ENCODE measurements at regions not wholly inside any gene's neighbourhood (a gene's known extent, or its start where the extent isn't known, plus 50 kb on each side); places are given as distances from the start of the nearest gene placed in this dataset.
"Not testable (repeated sequence)": the region's sequence is repeated elsewhere in the genome, so short reads cannot be mapped to it uniquely, and the experiment has no call there.

- Mint-ChIP-seq H3K27ac (no peak overlapping the region), H3K4me1 (no peaks in the 10 kb centered on the region), H3K36me3 (no peaks in the 10 kb centered on the region), H3K4me3 (no peak overlapping the region), H3K27me3 (peaks cover 27% of the 10 kb centered on the region), H3K9me3 (no peaks in the 10 kb centered on the region)
- DNase-seq: no peak
These were observed 97.7 kb upstream of the FAM204A start for GRCh38 chr10:118439824-118440223.

GRCh38 chr10:118436742-118437141, 94.6 kb upstream of the FAM204A start:
- Mint-ChIP-seq H3K27me3 (peaks cover 23% of the 10 kb centered on the region), H3K9me3 (no peaks in the 10 kb centered on the region), H3K27ac (no peak overlapping the region), H3K4me3 (no peak overlapping the region), H3K4me1 (no peaks in the 10 kb centered on the region), H3K36me3 (no peaks in the 10 kb centered on the region)
- no peak for DNase-seq

GRCh38 chr10:118430190-118430589, 88.1 kb upstream of the FAM204A start:
- Mint-ChIP-seq H3K27ac (no peak overlapping the region), H3K9me3 (no peaks in the 10 kb centered on the region), H3K4me3 (no peak overlapping the region), H3K4me1 (no peaks in the 10 kb centered on the region), H3K36me3 (no peaks in the 10 kb centered on the region), H3K27me3 (peaks cover 16% of the 10 kb centered on the region)
- DNase-seq: no peak

- Mint-ChIP-seq H3K27ac (no peak overlapping the region), H3K27me3 (peaks cover 22% of the 10 kb centered on the region), H3K4me3 (no peak overlapping the region), H3K36me3 (no peaks in the 10 kb centered on the region), H3K9me3 (no peaks in the 10 kb centered on the region), H3K4me1 (peaks cover 2% of the 10 kb centered on the region)
- DNase-seq: peak; percentile 72
These were observed 81.8 kb upstream of the FAM204A start for GRCh38 chr10:118423800-118424442.

GRCh38 chr10:118422241-118422640, 80.1 kb upstream of the FAM204A start:
- H3K27ac Mint-ChIP-seq: no peak overlapping the region
- no peaks in the 10 kb centered on the region for H3K9me3 Mint-ChIP-seq
- peaks cover 23% of the 10 kb centered on the region for H3K27me3 Mint-ChIP-seq
- H3K4me3 Mint-ChIP-seq: no peak overlapping the region
- no peaks in the 10 kb centered on the region for H3K36me3 Mint-ChIP-seq
- DNase-seq: no peak
- H3K4me1 Mint-ChIP-seq: peaks cover 2% of the 10 kb centered on the region

- H3K4me3 Mint-ChIP-seq, H3K27ac Mint-ChIP-seq, DNase-seq, H3K36me3 Mint-ChIP-seq, H3K4me1 Mint-ChIP-seq, H3K9me3 Mint-ChIP-seq: not testable (repeated sequence)
- peaks cover 18% of the 10 kb centered on the region for H3K27me3 Mint-ChIP-seq
These were observed 77.9 kb upstream of the FAM204A start for GRCh38 chr10:118420049-118420448.

GRCh38 chr10:118412932-118413331, 70.8 kb upstream of the FAM204A start:
- H3K27ac Mint-ChIP-seq: no peak overlapping the region
- H3K36me3 Mint-ChIP-seq: no peaks in the 10 kb centered on the region
- no peak for DNase-seq
- H3K27me3 Mint-ChIP-seq: peaks cover 17% of the 10 kb centered on the region
- no peaks in the 10 kb centered on the region for H3K4me1 Mint-ChIP-seq
- H3K9me3 Mint-ChIP-seq: no peaks in the 10 kb centered on the region
- H3K4me3 Mint-ChIP-seq: no peak overlapping the region

DNA sequence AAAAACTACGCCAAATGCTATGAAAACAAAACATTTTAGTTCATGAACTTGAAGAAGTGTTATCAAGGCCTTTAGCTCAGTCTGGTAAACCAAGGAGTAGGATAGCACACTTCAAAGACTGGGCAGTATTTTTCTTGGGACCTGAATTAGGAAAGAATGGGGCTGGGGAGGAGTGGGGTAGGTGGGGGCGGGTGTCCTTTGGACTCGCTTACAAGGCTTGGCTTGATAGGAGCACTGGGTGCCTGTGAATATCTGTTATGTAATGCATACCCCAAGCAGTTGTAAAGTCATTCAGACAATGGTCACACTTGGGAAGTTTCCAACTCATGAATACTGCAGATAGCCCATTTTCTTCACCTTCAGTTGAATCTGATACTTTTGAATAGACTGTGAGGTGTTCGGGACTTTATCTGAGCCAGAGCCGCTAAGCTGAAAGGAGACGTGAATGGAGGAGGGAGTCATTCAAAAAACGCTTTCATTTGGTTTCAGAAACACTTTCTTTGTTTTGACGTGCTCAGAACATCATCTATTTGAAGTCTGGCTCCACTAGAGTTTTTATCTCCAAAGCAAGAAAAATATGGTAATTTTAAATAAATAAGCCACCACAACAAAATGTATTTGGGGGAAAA, 70.1 kb upstream of the FAM204A start:
- no peak for DNase-seq
- no peaks in the 10 kb centered on the region for H3K36me3 Mint-ChIP-seq
- H3K4me3 Mint-ChIP-seq: no peak overlapping the region
- no peak overlapping the region for H3K27ac Mint-ChIP-seq
- peaks cover 22% of the 10 kb centered on the region for H3K27me3 Mint-ChIP-seq
- no peaks in the 10 kb centered on the region for H3K4me1 Mint-ChIP-seq
- H3K9me3 Mint-ChIP-seq: no peaks in the 10 kb centered on the region

GRCh38 chr10:118409295-118409694, 67.2 kb upstream of the FAM204A start:
- H3K36me3 Mint-ChIP-seq: no peaks in the 10 kb centered on the region
- DNase-seq: no peak
- no peak overlapping the region for H3K4me3 Mint-ChIP-seq
- H3K27me3 Mint-ChIP-seq: peaks cover 19% of the 10 kb centered on the region
- no peaks in the 10 kb centered on the region for H3K9me3 Mint-ChIP-seq
- no peak overlapping the region for H3K27ac Mint-ChIP-seq
- H3K4me1 Mint-ChIP-seq: peaks cover 3% of the 10 kb centered on the region

- H3K4me3 Mint-ChIP-seq: no peak overlapping the region
- H3K9me3 Mint-ChIP-seq: no peaks in the 10 kb centered on the region
- H3K27me3 Mint-ChIP-seq: peaks cover 12% of the 10 kb centered on the region
- no peaks in the 10 kb centered on the region for H3K36me3 Mint-ChIP-seq
- DNase-seq: no peak
- H3K4me1 Mint-ChIP-seq: peaks cover 3% of the 10 kb centered on the region
- no peak overlapping the region for H3K27ac Mint-ChIP-seq
These were observed 66.1 kb upstream of the FAM204A start for GRCh38 chr10:118408181-118408580.

GRCh38 chr10:118407777-118408176, 65.7 kb upstream of the FAM204A start:
- peaks cover 8% of the 10 kb centered on the region for H3K27me3 Mint-ChIP-seq
- DNase-seq: no peak
- H3K9me3 Mint-ChIP-seq: no peaks in the 10 kb centered on the region
- H3K27ac Mint-ChIP-seq: no peak overlapping the region
- no peak overlapping the region for H3K4me3 Mint-ChIP-seq
- peaks cover 3% of the 10 kb centered on the region for H3K4me1 Mint-ChIP-seq
- no peaks in the 10 kb centered on the region for H3K36me3 Mint-ChIP-seq

DNA sequence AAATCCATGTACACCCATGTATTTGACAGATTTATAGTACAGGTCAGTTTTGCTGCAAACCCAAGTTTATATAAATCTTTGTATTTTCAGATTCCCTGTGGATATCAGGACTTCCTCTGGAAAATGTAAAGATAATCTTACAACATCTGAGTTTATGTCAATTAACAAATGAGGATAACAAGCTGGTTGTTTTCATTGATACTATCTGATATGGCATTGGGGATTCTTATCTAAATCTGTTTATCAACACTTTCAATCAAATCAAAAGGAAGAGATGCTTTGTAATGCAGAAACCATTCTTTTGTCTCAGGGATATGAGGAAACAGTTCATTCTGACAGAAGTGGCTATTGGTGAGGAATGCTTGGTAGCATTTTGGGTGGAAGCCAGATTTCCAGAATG, 64.9 kb upstream of the FAM204A start:
- no peak for DNase-seq
- Mint-ChIP-seq H3K9me3 (no peaks in the 10 kb centered on the region), H3K36me3 (no peaks in the 10 kb centered on the region), H3K27ac (no peak overlapping the region), H3K27me3 (peaks cover 8% of the 10 kb centered on the region), H3K4me3 (no peak overlapping the region), H3K4me1 (peaks cover 3% of the 10 kb centered on the region)

DNA sequence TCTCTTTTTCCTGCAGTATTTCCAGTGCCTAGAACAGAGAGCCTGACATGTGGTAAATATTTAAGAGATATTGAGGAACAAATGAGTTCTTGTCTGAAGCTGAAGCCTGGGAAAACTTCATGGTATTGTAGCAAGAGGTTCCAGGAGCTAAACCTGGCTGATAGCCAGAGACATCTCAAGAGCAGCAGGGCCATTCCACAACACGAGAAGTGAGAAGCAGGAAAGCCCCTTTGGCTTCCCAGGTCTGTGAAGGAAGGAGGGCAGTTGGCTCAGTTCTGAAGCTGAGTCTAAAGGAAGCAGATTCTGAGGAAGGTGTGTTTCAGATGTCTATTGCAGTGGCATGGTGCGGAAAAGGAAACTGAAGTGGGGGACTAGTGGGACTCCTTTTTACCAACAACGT, 63.8 kb upstream of the FAM204A start:
- Mint-ChIP-seq H3K4me3 (no peak overlapping the region), H3K27ac (no peak overlapping the region), H3K36me3 (no peaks in the 10 kb centered on the region), H3K9me3 (no peaks in the 10 kb centered on the region), H3K4me1 (peaks cover 3% of the 10 kb centered on the region), H3K27me3 (peaks cover 8% of the 10 kb centered on the region)
- no peak for DNase-seq

- Mint-ChIP-seq H3K27ac (no peak overlapping the region), H3K27me3 (peaks cover 16% of the 10 kb centered on the region), H3K4me3 (no peak overlapping the region), H3K36me3 (no peaks in the 10 kb centered on the region), H3K4me1 (peaks cover 3% of the 10 kb centered on the region), H3K9me3 (no peaks in the 10 kb centered on the region)
- DNase-seq: no peak
These were observed 61.8 kb upstream of the FAM204A start for GRCh38 chr10:118403967-118404366.

DNA sequence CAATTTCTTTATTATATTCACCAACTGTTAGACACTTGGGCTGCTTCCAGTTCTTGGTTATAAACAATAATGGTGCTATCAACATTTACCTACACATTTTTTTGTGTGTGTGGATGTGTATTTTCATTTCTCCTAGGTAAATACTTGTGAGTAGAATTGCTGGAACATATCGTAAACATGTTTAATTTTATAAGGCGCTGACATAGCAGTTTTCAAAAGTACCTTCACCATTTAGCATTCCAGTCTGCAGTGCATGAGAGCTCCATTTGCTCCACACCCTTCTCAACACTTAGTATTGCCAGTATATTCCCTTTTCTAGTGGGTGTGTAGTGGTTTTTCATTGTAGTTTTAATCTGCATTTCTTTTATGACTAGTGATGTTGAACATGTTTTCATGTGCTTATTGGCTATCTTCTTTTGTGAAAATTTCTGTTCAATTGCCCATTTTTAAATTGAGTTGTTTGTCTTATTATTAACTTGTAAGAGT, 59.6 kb upstream of the FAM204A start:
- H3K9me3 Mint-ChIP-seq: no peaks in the 10 kb centered on the region
- no peak for DNase-seq
- H3K27ac Mint-ChIP-seq: no peak overlapping the region
- H3K4me3 Mint-ChIP-seq: no peak overlapping the region
- H3K4me1 Mint-ChIP-seq: peaks cover 3% of the 10 kb centered on the region
- H3K27me3 Mint-ChIP-seq: peaks cover 16% of the 10 kb centered on the region
- no peaks in the 10 kb centered on the region for H3K36me3 Mint-ChIP-seq

- Mint-ChIP-seq H3K4me3 (no peak overlapping the region), H3K36me3 (no peaks in the 10 kb centered on the region), H3K4me1 (no peaks in the 10 kb centered on the region), H3K27ac (no peak overlapping the region), H3K27me3 (peaks cover 24% of the 10 kb centered on the region), H3K9me3 (no peaks in the 10 kb centered on the region)
- DNase-seq: no peak
These were observed 55.3 kb upstream of the FAM204A start for GRCh38 chr10:118397391-118397790.
